C4-2B (cell line): ENCODE measurements at regions not wholly inside any gene's neighbourhood (a gene's known extent, or its start where the extent isn't known, plus 50 kb on each side); places are given as distances from the start of the nearest gene placed in this dataset.
"Not testable (repeated sequence)": the region's sequence is repeated elsewhere in the genome, so short reads cannot be mapped to it uniquely, and the experiment has no call there.

Experiments used
- H3K27ac ChIP-seq: fragments of 450-650 bp; 2 replicates; pipeline ENCODE4 v1.5.1; 2017
- TF ChIP-seq, protein P1 (sequence below): fragments of 450-650 bp; conservative IDR thresholded peaks from 2 replicates; pipeline ENCODE4 v1.5.1; 2017; ENCODE audit warnings: mild to moderate bottlenecking

DNA sequence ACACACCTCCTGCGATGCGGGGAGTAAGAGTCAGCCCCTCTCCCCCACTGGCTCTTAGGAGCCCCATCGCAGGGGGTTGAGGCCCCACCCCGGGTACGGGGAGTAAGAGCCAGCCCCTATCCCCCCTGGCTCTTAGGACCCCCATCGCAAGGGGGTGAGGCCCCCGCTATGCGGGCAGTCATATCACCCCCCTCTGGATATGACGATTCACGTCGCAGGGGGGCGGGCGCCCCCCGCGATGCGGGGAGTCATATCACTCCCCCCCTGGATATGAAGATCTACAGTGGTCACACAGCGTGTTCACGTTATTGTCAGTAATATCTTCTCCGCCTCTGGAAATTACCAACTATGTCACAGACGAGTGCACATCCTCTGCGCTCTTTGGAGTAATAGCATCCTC is 61.1 kb downstream of the DEFB131A start:
- H3K27ac ChIP-seq: not testable (repeated sequence)

- not testable (repeated sequence) for H3K27ac ChIP-seq
These were observed 62.5 kb downstream of the DEFB131A start for GRCh38 chr4:9506672-9507071.

- H3K27ac ChIP-seq: not testable (repeated sequence)
These were observed 68.7 kb downstream of the DEFB131A start for GRCh38 chr4:9512941-9513340.

- not testable (repeated sequence) for H3K27ac ChIP-seq
These were observed 75.4 kb downstream of the DEFB131A start for GRCh38 chr4:9519631-9520030.

DNA sequence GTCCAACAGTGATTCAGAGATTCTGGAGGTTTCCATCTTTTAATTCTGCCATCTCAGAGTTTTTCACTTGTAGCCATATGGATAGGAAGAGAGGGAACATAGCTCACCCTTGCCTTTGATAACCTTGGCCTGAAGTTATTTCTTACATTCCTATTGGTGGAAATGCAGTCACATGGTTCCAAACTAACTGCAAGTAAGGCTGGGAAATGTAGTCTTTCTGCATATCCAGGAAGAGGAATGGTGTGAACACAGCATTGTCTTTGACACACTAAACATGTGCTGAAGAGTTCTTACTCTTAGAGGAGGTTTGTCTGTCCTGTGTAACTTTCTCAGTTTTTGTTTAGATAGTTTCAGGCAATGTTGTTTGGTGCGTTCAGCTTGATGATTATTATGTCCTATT is 78.7 kb downstream of the DEFB131A start:
- not testable (repeated sequence) for H3K27ac ChIP-seq

GRCh38 chr4:9524406-9524805 is 80.2 kb downstream of the DEFB131A start:
- H3K27ac ChIP-seq: not testable (repeated sequence)

DNA sequence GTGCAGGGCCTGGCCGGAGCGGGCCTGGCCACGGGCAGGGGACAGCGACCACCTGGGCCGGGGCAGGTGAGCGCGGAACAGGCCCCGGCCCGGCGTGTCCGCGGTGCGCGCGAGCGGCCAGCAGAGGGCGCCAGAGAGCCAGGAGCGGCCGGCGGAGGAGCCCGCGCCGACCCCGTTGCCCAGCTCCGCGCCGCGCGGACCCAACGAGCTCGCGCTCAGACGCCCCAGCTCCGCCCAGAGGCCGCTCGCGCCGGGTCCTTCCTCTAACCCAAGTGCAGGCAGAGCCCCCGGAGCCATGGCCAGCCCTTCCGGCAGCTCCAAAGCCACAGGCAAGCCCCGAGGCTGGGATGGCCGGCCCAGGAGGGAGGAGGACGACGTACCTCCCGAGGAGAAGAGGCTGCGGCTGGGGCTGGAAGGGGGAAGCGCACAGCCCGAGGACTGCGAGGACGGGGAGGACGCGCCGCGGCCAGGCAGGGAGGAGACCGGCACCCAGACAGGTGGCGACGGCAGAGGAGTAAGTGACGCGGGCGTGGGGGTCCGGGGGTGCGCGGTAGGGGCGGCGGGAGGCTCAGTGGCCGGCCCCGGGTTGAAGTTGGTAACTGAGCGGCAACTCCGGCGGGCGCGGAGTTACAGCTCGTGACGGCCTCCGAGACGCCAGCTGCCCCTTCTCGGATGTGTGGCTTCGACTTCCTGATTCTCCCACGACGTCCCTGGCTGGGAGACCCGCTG is 88.1 kb downstream of the DEFB131A start:
- H3K27ac ChIP-seq: not testable (repeated sequence)
- TF ChIP-seq, protein P1, sequence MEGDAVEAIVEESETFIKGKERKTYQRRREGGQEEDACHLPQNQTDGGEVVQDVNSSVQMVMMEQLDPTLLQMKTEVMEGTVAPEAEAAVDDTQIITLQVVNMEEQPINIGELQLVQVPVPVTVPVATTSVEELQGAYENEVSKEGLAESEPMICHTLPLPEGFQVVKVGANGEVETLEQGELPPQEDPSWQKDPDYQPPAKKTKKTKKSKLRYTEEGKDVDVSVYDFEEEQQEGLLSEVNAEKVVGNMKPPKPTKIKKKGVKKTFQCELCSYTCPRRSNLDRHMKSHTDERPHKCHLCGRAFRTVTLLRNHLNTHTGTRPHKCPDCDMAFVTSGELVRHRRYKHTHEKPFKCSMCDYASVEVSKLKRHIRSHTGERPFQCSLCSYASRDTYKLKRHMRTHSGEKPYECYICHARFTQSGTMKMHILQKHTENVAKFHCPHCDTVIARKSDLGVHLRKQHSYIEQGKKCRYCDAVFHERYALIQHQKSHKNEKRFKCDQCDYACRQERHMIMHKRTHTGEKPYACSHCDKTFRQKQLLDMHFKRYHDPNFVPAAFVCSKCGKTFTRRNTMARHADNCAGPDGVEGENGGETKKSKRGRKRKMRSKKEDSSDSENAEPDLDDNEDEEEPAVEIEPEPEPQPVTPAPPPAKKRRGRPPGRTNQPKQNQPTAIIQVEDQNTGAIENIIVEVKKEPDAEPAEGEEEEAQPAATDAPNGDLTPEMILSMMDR: peak; percentile 83

DNA sequence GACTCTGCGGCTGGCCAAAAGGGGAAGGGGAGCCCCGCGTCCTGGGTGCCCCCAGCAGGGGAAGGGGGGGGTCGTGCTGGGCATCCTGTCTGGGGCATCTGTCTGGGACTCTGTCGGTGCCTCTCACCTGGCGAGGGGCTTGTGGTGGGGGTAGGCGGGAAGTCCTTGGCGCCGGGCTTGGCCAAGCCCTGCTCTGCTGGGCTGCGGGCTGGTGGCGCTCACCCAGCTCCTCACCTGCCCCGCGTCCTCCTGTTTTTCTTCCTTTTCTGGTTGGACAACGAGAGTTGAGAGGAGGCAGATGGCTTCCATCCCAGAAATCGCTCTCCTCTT is 88.6 kb downstream of the DEFB131A start:
- not testable (repeated sequence) for H3K27ac ChIP-seq

DNA sequence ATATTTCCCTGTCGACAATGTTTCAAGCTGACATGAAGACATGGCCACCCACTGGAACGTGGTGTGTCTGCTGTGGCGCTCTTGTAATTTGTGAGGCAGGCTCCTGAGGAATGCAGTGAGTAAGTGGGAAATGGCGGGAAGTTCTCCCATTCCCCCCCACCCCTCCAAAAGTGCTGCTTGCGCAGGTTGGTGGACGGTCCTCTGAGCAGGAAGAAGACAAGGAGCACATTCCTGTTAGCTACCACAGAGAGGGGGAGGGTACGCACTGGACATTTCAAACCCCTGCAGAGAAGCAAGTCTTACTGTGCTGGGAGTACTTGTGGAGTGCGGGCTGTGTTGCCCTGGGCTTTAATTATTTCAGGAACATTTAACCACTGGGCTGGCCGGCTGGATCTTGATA is 92.9 kb downstream of the DEFB131A start:
- not testable (repeated sequence) for H3K27ac ChIP-seq

DNA sequence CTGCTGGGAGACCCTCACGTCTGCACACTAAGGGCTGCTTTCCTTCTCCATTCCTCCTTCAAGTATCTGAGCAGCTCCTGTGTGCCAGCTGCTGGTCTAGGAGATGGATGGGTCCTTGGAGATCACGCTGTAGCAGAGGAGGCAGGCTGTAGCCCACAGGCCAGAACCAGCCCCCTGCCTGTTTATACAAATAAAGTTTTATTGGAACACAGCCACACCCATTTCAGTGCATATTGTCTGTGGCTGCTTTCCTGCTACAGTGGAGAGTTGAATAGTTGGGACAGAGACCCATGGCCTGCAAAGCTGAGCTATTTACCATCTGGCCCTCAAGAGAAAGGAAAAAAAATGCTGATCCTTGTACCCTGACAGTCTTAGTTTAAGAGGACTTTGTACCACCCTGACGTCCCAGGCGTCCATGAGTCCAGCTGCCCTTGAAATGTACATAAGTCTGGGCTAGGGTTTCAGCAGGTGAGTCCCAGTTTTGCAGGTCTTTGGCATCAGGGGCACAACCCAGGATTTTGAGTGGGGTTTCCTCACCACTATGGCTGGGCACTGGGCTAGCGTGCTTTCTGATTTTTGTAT is 95.8 kb downstream of the DEFB131A start:
- H3K27ac ChIP-seq: not testable (repeated sequence)

DNA sequence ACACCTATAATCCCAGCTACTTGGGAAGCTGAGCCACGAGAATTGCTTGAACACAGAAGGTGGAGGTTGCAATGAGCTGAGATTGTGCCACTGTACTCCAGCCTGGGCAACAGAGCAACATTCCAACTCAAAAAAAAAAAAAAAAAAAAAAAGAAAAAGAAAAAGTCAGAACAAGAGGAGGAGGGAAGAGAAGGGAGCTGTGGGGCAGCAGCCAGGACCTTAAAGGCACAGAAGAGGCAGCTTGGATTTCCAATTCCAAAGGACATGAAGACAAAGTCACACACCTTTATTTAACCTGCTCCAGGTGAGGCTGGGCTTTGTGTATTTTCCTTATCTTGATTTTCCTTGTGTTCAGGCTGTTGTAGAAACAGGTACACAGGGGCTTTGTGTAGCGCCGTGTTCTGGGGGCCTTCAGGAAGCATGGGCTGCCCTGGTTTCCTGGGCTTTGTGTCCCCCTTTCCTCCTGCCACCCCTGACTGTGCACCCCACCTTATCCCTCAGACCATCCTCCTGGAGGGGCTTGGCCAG is 97.2 kb downstream of the DEFB131A start:
- not testable (repeated sequence) for H3K27ac ChIP-seq

DNA sequence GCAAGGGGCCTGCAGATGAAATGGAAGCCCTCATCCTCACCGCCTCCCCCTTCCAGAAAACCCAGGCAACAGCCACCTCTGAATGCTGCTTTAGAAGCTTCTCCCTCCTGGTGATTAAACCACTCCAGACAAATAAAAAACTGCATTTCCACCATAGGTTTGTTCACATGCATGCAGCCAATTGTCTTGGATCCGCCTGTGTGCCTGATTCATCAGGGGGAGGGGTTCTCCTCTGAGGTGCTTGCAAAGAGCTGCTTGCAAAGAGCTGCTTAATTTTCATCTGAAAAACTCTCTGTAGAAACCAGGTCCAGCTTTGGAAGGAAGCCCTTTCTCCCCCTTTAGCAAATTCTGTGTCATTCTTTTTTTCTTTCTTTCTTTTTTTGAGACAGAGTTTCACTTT is 100.6 kb downstream of the DEFB131A start:
- H3K27ac ChIP-seq: not testable (repeated sequence)

- not testable (repeated sequence) for H3K27ac ChIP-seq
These were observed 103.3 kb downstream of the DEFB131A start for GRCh38 chr4:9547470-9547869.

DNA sequence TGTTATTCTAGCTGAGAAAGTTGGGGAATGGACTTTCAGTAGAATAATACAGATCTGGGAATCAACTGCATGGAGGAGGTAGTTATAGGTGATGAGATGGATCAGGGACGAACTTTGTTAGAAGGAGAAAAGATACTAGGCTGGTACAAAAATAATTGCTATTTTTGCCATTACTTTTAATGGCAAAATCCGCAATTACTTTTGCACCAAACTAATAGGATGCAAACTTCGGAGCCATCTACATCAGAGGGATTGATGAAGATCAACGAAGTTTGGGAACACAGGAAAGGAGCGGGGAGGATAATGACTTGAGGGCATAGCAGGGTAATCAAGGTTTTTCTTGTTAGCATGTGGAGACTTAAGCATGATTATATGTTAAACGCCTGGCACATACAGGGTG is 111.9 kb downstream of the DEFB131A start:
- not testable (repeated sequence) for H3K27ac ChIP-seq

- TF ChIP-seq, protein P1: peak; percentile 15; the same call in 1 of the 2 replicates
These were observed 133.7 kb downstream of the DEFB131A start for GRCh38 chr4:9577869-9578268.

DNA sequence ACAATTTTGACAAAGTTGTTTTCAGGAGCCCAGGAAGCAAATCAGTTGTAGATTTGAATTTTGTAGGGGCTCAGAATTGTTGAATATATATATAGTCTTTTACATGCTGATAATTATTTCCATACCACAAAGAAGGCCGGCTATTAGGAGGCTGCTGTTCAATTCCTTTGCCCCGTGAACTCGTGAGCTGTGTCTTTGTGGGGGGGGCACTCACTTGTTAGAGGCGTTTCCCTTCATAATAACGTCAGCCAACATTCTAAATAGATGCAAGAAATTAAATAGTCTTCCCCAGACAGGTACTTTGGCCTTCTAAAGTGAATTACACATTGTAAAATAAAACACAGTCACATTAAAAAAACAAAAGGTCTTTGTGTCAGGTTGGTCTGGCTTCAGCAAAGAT is 138.7 kb downstream of the DEFB131A start:
- not testable (repeated sequence) for H3K27ac ChIP-seq

More at GRCh38 chr4:9577869-9578268, 133.7 kb downstream of the DEFB131A start:
- not testable (repeated sequence) for H3K27ac ChIP-seq
